Erythroblast (primary cell): ENCODE measurements at regions not wholly inside any gene's neighbourhood (a gene's known extent, or its start where the extent isn't known, plus 50 kb on each side); places are given as distances from the start of the nearest gene placed in this dataset.

Experiments
- GATA1 ChIP-seq: IDR thresholded peaks from 2 replicates; pipeline ENCODE4 v1.6.1; 2011; ENCODE audit warnings: low read depth, mild to moderate bottlenecking, control low read depth, low read length, moderate library complexity
- POLR2A ChIP-seq: IDR thresholded peaks from 2 replicates; pipeline ENCODE4 v1.6.1; 2011; ENCODE audit warnings: mild to moderate bottlenecking, low read length

- TF ChIP-seq POLR2A (no peak), GATA1 (no peak)
These were observed 296.3 kb upstream of the SGO1 start for GRCh38 chr3:20482350-20482749.
